CD4-positive, CD25-positive, alpha-beta regulatory T cell (primary cell): ENCODE measurements at regions not wholly inside any gene's neighbourhood (a gene's known extent, or its start where the extent isn't known, plus 50 kb on each side); places are given as distances from the start of the nearest gene placed in this dataset.

Experiments used
- ATAC-seq, 2 donors: fragments of 150-1000 bp; cut with Tn5 transposase; one replicate each; pipeline ENCODE4 v1.10.0; 2021; ENCODE audit warnings: low read depth in 2 of 2, moderate number of reproducible peaks in 2 of 2, moderate library complexity in 1 of 2
- DNase-seq, 3 donors: peaks; one replicate each; pipeline versions ENCODE4 v3.0.0 to v3.0.0-alpha.2; 2012 to 2022; ENCODE audit warnings: mixed read lengths in 1 of 3
- H3K27ac ChIP-seq: one replicate; pipeline ENCODE4 v1.7.0; 2013; ENCODE audit warnings: mild to moderate bottlenecking, low read length; ENCODE audit not compliant: insufficient read depth, poor library complexity, severe bottlenecking
- H3K27me3 ChIP-seq: one replicate; pipeline ENCODE4 v1.7.0; 2013; ENCODE audit warnings: low read length; ENCODE audit not compliant: control insufficient read depth, insufficient read depth
- H3K36me3 ChIP-seq: one replicate; pipeline ENCODE4 v1.7.0; 2013; ENCODE audit warnings: mild to moderate bottlenecking, low read length, moderate library complexity; ENCODE audit not compliant: control insufficient read depth, insufficient read depth
- H3K4me1 ChIP-seq: 2 replicates; pipeline ENCODE4 v1.7.0; 2013; ENCODE audit warnings: mild to moderate bottlenecking, low read length; ENCODE audit not compliant: insufficient read depth, control insufficient read depth, poor library complexity, severe bottlenecking
- H3K4me3 ChIP-seq: one replicate; pipeline ENCODE4 v1.7.0; 2013; ENCODE audit warnings: low read depth, mild to moderate bottlenecking, low read length, moderate library complexity
- H3K9me3 ChIP-seq, 2 experiments: 1 replicate in 1 of 2; 2 replicates in 1 of 2; pipeline ENCODE4 v1.7.0; 2013; ENCODE audit warnings: low read length in 2 of 2, mild to moderate bottlenecking in 1 of 2, moderate library complexity in 1 of 2; ENCODE audit not compliant: control insufficient read depth in 2 of 2
- H3K27ac Mint-ChIP-seq, 3 donors: one replicate each; pipeline ENCODE4 v1.8.0; 2020 to 2022; ENCODE audit warnings: mild to moderate bottlenecking in 3 of 3, mixed read lengths in 3 of 3, moderate library complexity in 2 of 3
- H3K27me3 Mint-ChIP-seq: one replicate; pipeline ENCODE4 v1.8.0; 2022; ENCODE audit warnings: mild to moderate bottlenecking, mixed read lengths
- H3K36me3 Mint-ChIP-seq: one replicate; pipeline ENCODE4 v1.8.0; 2020; ENCODE audit warnings: mixed read lengths
- H3K4me1 Mint-ChIP-seq, 4 donors: one replicate each; pipeline ENCODE4 v1.8.0; 2020 to 2022; ENCODE audit warnings: mixed read lengths in 4 of 4, mild to moderate bottlenecking in 1 of 4
- H3K4me3 Mint-ChIP-seq, 4 donors: one replicate each; pipeline ENCODE4 v1.8.0; 2020 to 2022; ENCODE audit warnings: mild to moderate bottlenecking in 4 of 4, mixed read lengths in 4 of 4, moderate library complexity in 3 of 4
- H3K9me3 Mint-ChIP-seq, 7 donors: one replicate each; pipeline ENCODE4 v1.8.0; 2020 to 2022; ENCODE audit warnings: mixed read lengths in 7 of 7, mild to moderate bottlenecking in 3 of 7, moderate library complexity in 2 of 7

- H3K27me3 ChIP-seq: no peaks in the 10 kb centered on the region
- Mint-ChIP-seq H3K27ac (no peak overlapping the region), H3K4me1 (no peaks in the 10 kb centered on the region), H3K36me3 (no peaks in the 10 kb centered on the region), H3K9me3 (peaks cover 0 to 12% (median 2%) of the 10 kb centered on the region in 7 donors), H3K27me3 (peaks cover 6% of the 10 kb centered on the region), H3K4me3 (no peak overlapping the region)
- no peak for DNase-seq
- H3K36me3 ChIP-seq: no peaks in the 10 kb centered on the region
- H3K27ac ChIP-seq: no peak overlapping the region
- H3K9me3 ChIP-seq: no peaks in the 10 kb centered on the region
- H3K4me1 ChIP-seq: no peaks in the 10 kb centered on the region
- H3K4me3 ChIP-seq: no peak overlapping the region
- no peak for ATAC-seq
These were observed 88.0 kb upstream of the MBIP start for GRCh38 chr14:36408388-36408787.

- no peak for ATAC-seq
- no peaks in the 10 kb centered on the region for H3K4me1 Mint-ChIP-seq
- H3K27ac ChIP-seq: no peak overlapping the region
- DNase-seq: no peak
- H3K27ac Mint-ChIP-seq: no peak overlapping the region
- no peaks in the 10 kb centered on the region for H3K36me3 Mint-ChIP-seq
- H3K9me3 ChIP-seq: no peaks in the 10 kb centered on the region
- peaks cover 6% of the 10 kb centered on the region for H3K27me3 Mint-ChIP-seq
- H3K4me3 Mint-ChIP-seq: no peak overlapping the region
- H3K27me3 ChIP-seq: no peaks in the 10 kb centered on the region
- H3K9me3 Mint-ChIP-seq: peaks cover 0 to 7% (median 3%) of the 10 kb centered on the region in 7 donors
- H3K36me3 ChIP-seq: no peaks in the 10 kb centered on the region
- H3K4me3 ChIP-seq: no peak overlapping the region
- no peaks in the 10 kb centered on the region for H3K4me1 ChIP-seq
These were observed 85.3 kb upstream of the MBIP start for GRCh38 chr14:36405589-36406274.

- Mint-ChIP-seq H3K4me1 (no peaks in the 10 kb centered on the region), H3K27ac (no peak overlapping the region)
- DNase-seq: no peak
These were observed 82.4 kb upstream of the MBIP start for GRCh38 chr14:36402867-36403266.

GRCh38 chr14:36398463-36399291 is 78.2 kb upstream of the MBIP start:
- Mint-ChIP-seq H3K27ac (no peak overlapping the region), H3K9me3 (peaks cover 0 to 4% (median 0%) of the 10 kb centered on the region in 7 donors), H3K4me1 (no peaks in the 10 kb centered on the region), H3K4me3 (no peak overlapping the region), H3K27me3 (peaks cover 4% of the 10 kb centered on the region), H3K36me3 (no peaks in the 10 kb centered on the region)
- Histone ChIP-seq H3K4me1 (no peaks in the 10 kb centered on the region), H3K4me3 (no peak overlapping the region), H3K9me3 (no peaks in the 10 kb centered on the region), H3K36me3 (no peaks in the 10 kb centered on the region), H3K27me3 (no peaks in the 10 kb centered on the region), H3K27ac (no peak overlapping the region)
- ATAC-seq (no peak), DNase-seq (no peak)

More at GRCh38 chr14:36402867-36403266, 82.4 kb upstream of the MBIP start:
- Mint-ChIP-seq H3K36me3 (no peaks in the 10 kb centered on the region), H3K4me3 (no peak overlapping the region), H3K9me3 (peaks cover 0 to 4% (median 0%) of the 10 kb centered on the region in 7 donors), H3K27me3 (peaks cover 10% of the 10 kb centered on the region)
- ATAC-seq: no peak
- no peak overlapping the region for H3K27ac ChIP-seq
- H3K4me1 ChIP-seq: no peaks in the 10 kb centered on the region
- no peaks in the 10 kb centered on the region for H3K9me3 ChIP-seq
- no peak overlapping the region for H3K4me3 ChIP-seq
- H3K36me3 ChIP-seq: no peaks in the 10 kb centered on the region
- H3K27me3 ChIP-seq: no peaks in the 10 kb centered on the region

GRCh38 chr14:36397357-36397756 is 76.9 kb upstream of the MBIP start:
- Mint-ChIP-seq H3K4me3 (no peak overlapping the region), H3K4me1 (no peaks in the 10 kb centered on the region), H3K36me3 (no peaks in the 10 kb centered on the region), H3K27ac (no peak overlapping the region), H3K27me3 (peaks cover 4% of the 10 kb centered on the region), H3K9me3 (peaks cover 0 to 3% (median 0%) of the 10 kb centered on the region in 7 donors)
- ATAC-seq: no peak
- no peak for DNase-seq
- no peaks in the 10 kb centered on the region for H3K9me3 ChIP-seq
- H3K27me3 ChIP-seq: no peaks in the 10 kb centered on the region
- no peak overlapping the region for H3K27ac ChIP-seq
- no peak overlapping the region for H3K4me3 ChIP-seq
- no peaks in the 10 kb centered on the region for H3K36me3 ChIP-seq
- no peaks in the 10 kb centered on the region for H3K4me1 ChIP-seq

GRCh38 chr14:36396798-36397197 is 76.4 kb upstream of the MBIP start:
- Histone ChIP-seq H3K4me1 (no peaks in the 10 kb centered on the region), H3K4me3 (no peak overlapping the region), H3K9me3 (no peaks in the 10 kb centered on the region), H3K27me3 (no peaks in the 10 kb centered on the region), H3K27ac (no peak overlapping the region), H3K36me3 (no peaks in the 10 kb centered on the region)
- H3K36me3 Mint-ChIP-seq: no peaks in the 10 kb centered on the region
- no peak for ATAC-seq
- peaks cover 4% of the 10 kb centered on the region for H3K27me3 Mint-ChIP-seq
- H3K4me1 Mint-ChIP-seq: no peaks in the 10 kb centered on the region
- H3K27ac Mint-ChIP-seq: no peak overlapping the region
- H3K9me3 Mint-ChIP-seq: peaks cover 0 to 3% (median 0%) of the 10 kb centered on the region in 7 donors
- DNase-seq: no peak
- H3K4me3 Mint-ChIP-seq: no peak overlapping the region

- H3K4me3 ChIP-seq: no peak overlapping the region
- H3K36me3 ChIP-seq: no peaks in the 10 kb centered on the region
- no peaks in the 10 kb centered on the region for H3K27me3 ChIP-seq
- Mint-ChIP-seq H3K27me3 (peaks cover 4% of the 10 kb centered on the region), H3K27ac (no peak overlapping the region), H3K9me3 (peaks cover 0 to 6% (median 0%) of the 10 kb centered on the region in 7 donors), H3K4me3 (no peak overlapping the region), H3K4me1 (peaks cover 0 to 2% (median 0%) of the 10 kb centered on the region in 4 donors), H3K36me3 (no peaks in the 10 kb centered on the region)
- DNase-seq (no peak), ATAC-seq (no peak)
- H3K4me1 ChIP-seq: no peaks in the 10 kb centered on the region
- H3K27ac ChIP-seq: no peak overlapping the region
- H3K9me3 ChIP-seq: no peaks in the 10 kb centered on the region
These were observed 74.2 kb upstream of the MBIP start for GRCh38 chr14:36394593-36394992.
